Mucosa of descending colon (tissue), 3 donors: ENCODE measurements at regions not wholly inside any gene's neighbourhood (a gene's known extent, or its start where the extent isn't known, plus 50 kb on each side); places are given as distances from the start of the nearest gene placed in this dataset.

ENCODE experiments used
- ATAC-seq: fragments of 200-7000 bp; cut with Tn5 transposase; one replicate; pipeline ENCODE4 v1.9.1; 2020; ENCODE audit warnings: mild to moderate bottlenecking, moderate library complexity
- DNase-seq, 3 donors: peaks; one replicate each; pipeline ENCODE4 v3.0.0-alpha.2; 2020
- H3K36me3 ChIP-seq: fragments of 200-600 bp; one replicate; pipeline ENCODE4 v1.8.0; 2021; ENCODE audit warnings: low read depth, mild to moderate bottlenecking
- H3K4me1 ChIP-seq: fragments of 200-600 bp; one replicate; pipeline ENCODE4 v1.8.0; 2021; ENCODE audit warnings: low read depth, mild to moderate bottlenecking
- H3K4me3 ChIP-seq: fragments of 200-600 bp; one replicate; pipeline ENCODE4 v1.8.0; 2021; ENCODE audit warnings: mild to moderate bottlenecking
- H3K9me3 ChIP-seq: fragments of 200-600 bp; one replicate; pipeline ENCODE4 v1.8.0; 2021; ENCODE audit warnings: mild to moderate bottlenecking
- intact Hi-C, 2 donors: fragments of 100-400 bp; cut with DNase I in 1 of 2; cut with micrococcal nuclease in 1 of 2; formaldehyde crosslinking; loops; one replicate each; pipeline versions ENCODE4 v1.11.0 to v1.11.1; 2022; cut with DNase I, micrococcal nuclease
- TF ChIP-seq, protein P1 (sequence below): fragments of 200-600 bp; IDR thresholded peaks from one replicate; pipeline ENCODE4 v1.8.0; 2022; ENCODE audit warnings: antibody characterized with exemption, mild to moderate bottlenecking
- donor health status: DM: no; HTN: no; CAD: no; lungs with moderate emphysema.
- donor health status: DM: no; HTN: no; CAD: no.
- donor health status: DM: no; HTN: yes; CAD: no.

DNA sequence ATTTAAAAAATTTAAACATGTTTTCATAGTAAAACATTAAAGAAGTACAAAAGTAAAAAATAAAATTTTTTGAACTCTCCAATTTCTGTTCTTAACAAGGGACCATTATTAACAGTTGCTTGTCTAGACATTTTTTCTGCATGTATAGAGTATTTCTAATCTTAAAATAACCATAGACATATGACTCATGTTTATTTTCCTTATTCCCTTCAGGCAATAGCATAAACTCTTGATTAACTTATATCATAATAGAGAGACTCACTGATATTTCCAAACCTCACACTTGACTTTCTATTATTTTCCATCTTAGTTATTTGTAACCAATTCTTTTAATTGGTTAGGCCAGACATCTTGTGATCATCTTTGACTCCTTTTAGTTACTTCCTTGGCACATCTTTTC, 325.6 kb upstream of the SOX14 start:
- intact Hi-C loops: no loop called here
- TF ChIP-seq, protein P1, sequence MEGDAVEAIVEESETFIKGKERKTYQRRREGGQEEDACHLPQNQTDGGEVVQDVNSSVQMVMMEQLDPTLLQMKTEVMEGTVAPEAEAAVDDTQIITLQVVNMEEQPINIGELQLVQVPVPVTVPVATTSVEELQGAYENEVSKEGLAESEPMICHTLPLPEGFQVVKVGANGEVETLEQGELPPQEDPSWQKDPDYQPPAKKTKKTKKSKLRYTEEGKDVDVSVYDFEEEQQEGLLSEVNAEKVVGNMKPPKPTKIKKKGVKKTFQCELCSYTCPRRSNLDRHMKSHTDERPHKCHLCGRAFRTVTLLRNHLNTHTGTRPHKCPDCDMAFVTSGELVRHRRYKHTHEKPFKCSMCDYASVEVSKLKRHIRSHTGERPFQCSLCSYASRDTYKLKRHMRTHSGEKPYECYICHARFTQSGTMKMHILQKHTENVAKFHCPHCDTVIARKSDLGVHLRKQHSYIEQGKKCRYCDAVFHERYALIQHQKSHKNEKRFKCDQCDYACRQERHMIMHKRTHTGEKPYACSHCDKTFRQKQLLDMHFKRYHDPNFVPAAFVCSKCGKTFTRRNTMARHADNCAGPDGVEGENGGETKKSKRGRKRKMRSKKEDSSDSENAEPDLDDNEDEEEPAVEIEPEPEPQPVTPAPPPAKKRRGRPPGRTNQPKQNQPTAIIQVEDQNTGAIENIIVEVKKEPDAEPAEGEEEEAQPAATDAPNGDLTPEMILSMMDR: no peak
- Histone ChIP-seq H3K9me3 (peaks cover 1% of the 10 kb centered on the region), H3K4me3 (no peak overlapping the region), H3K4me1 (no peaks in the 10 kb centered on the region), H3K36me3 (no peaks in the 10 kb centered on the region)
- DNase-seq (no peak), ATAC-seq (no peak)

GRCh38 chr3:137460944-137461343, 303.2 kb upstream of the SOX14 start:
- intact Hi-C loops: no loop called here
- no peaks in the 10 kb centered on the region for H3K4me1 ChIP-seq
- no peak for DNase-seq
- no peaks in the 10 kb centered on the region for H3K36me3 ChIP-seq
- ATAC-seq: no peak
- TF ChIP-seq, protein P1: no peak
- H3K9me3 ChIP-seq: no peaks in the 10 kb centered on the region
- H3K4me3 ChIP-seq: no peak overlapping the region

GRCh38 chr3:137463131-137463530, 301.0 kb upstream of the SOX14 start:
- Histone ChIP-seq H3K36me3 (no peaks in the 10 kb centered on the region), H3K4me1 (no peaks in the 10 kb centered on the region), H3K9me3 (no peaks in the 10 kb centered on the region), H3K4me3 (no peak overlapping the region)
- DNase-seq (no peak), ATAC-seq (no peak)
- TF ChIP-seq, protein P1: no peak
- intact Hi-C loops: no loop called here

GRCh38 chr3:137464341-137464740, 299.8 kb upstream of the SOX14 start:
- no peak for ATAC-seq
- intact Hi-C loops: no loop called here
- H3K4me3 ChIP-seq: no peak overlapping the region
- TF ChIP-seq, protein P1: no peak
- H3K9me3 ChIP-seq: no peaks in the 10 kb centered on the region
- no peaks in the 10 kb centered on the region for H3K4me1 ChIP-seq
- no peaks in the 10 kb centered on the region for H3K36me3 ChIP-seq
- DNase-seq: no peak

GRCh38 chr3:137468446-137468845, 295.7 kb upstream of the SOX14 start:
- no peak for DNase-seq
- Histone ChIP-seq H3K4me3 (no peak overlapping the region), H3K4me1 (no peaks in the 10 kb centered on the region), H3K36me3 (no peaks in the 10 kb centered on the region), H3K9me3 (no peaks in the 10 kb centered on the region)
- TF ChIP-seq, protein P1: no peak
- intact Hi-C loops: no loop called here
- no peak for ATAC-seq

GRCh38 chr3:137469263-137469662, 294.9 kb upstream of the SOX14 start:
- TF ChIP-seq, protein P1: no peak
- Histone ChIP-seq H3K36me3 (no peaks in the 10 kb centered on the region), H3K4me3 (no peak overlapping the region), H3K4me1 (no peaks in the 10 kb centered on the region), H3K9me3 (no peaks in the 10 kb centered on the region)
- intact Hi-C loops: no loop called here
- DNase-seq (no peak), ATAC-seq (no peak)
